ENCODE measurements at regions not wholly inside any gene's neighbourhood (a gene's known extent, or its start where the extent isn't known, plus 50 kb on each side); places are given as distances from the start of the nearest gene placed in this dataset.

- no peak for TF ChIP-seq CTCF (conservative IDR thresholded peaks at IDR 0.05; ENCODE audit: low read depth, low read length)
- DNase-seq (ENCODE audit: low read depth), result no peak
These were observed 55.8 kb upstream of the OR6J1 start for GRCh38 chr14:22699801-22700564.

GRCh38 chr14:22713631-22713950, 52.9 kb upstream of the OXA1L start:
- H3K4me3 ChIP-seq (ENCODE audit: low read length), result peak overlapping the region; percentile 16
- TF ChIP-seq CTCF (conservative IDR thresholded peaks at IDR 0.05; ENCODE audit: low read depth, low read length), result no peak
- no peak for DNase-seq (ENCODE audit: low read depth)

More at GRCh38 chr14:22699801-22700564, 55.8 kb upstream of the OR6J1 start:
- H3K4me3 ChIP-seq (ENCODE audit: low read length), result no peak overlapping the region

GRCh38 chr14:22715186-22715812, 51.2 kb upstream of the OXA1L start:
- DNase-seq (ENCODE audit: low read depth), result no peak
- TF ChIP-seq CTCF (conservative IDR thresholded peaks at IDR 0.05; ENCODE audit: low read depth, low read length), result no peak
- no peak overlapping the region for H3K4me3 ChIP-seq (ENCODE audit: low read length)

- no peak for TF ChIP-seq CTCF (conservative IDR thresholded peaks at IDR 0.05; ENCODE audit: low read depth, low read length)
- H3K4me3 ChIP-seq (ENCODE audit: low read length), result no peak overlapping the region
- no peak for DNase-seq (ENCODE audit: low read depth)
These were observed 50.6 kb upstream of the OXA1L start for GRCh38 chr14:22715890-22716289.

Measured in retinal pigment epithelial cell (primary cell).